Erythroblast (primary cell): ENCODE measurements at regions not wholly inside any gene's neighbourhood (a gene's known extent, or its start where the extent isn't known, plus 50 kb on each side); places are given as distances from the start of the nearest gene placed in this dataset.

Source experiments
- GATA1 ChIP-seq: IDR thresholded peaks from 2 replicates; pipeline ENCODE4 v1.6.1; 2011; ENCODE audit warnings: low read depth, mild to moderate bottlenecking, control low read depth, low read length, moderate library complexity
- POLR2A ChIP-seq: IDR thresholded peaks from 2 replicates; pipeline ENCODE4 v1.6.1; 2011; ENCODE audit warnings: mild to moderate bottlenecking, low read length

DNA sequence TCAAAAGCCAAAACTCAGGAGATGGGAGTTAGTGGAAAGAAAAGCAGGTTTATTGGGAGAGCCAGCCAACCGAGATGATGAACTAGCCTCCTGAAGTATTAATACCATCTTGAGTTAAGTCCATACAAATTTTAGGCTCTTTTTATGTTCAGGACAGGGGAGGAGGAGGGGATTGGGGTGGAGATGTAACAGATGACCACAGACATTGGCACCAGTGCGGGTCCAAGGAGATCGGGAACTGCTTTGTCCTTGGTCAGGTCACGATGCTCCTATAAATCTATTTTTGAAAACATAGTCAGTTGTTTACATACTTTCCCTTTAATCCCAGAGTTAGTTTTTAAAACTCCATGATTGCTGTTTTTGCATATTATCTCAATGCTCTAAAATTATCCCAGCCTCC is 219.6 kb downstream of the ANKRD60 start:
- TF ChIP-seq POLR2A = no peak
- TF ChIP-seq GATA1 = no peak
